ENCODE measurements at regions not wholly inside any gene's neighbourhood (a gene's known extent, or its start where the extent isn't known, plus 50 kb on each side); places are given as distances from the start of the nearest gene placed in this dataset.

- Histone ChIP-seq H3K27ac (ENCODE audit: control insufficient read depth, insufficient read depth, low read length) (no peak overlapping the region), H4K20me1 (ENCODE audit: control insufficient read depth, extremely low read depth, insufficient read depth, low read length) (no peaks in the 10 kb centered on the region), H2AFZ (ENCODE audit: control insufficient read depth, low read length) (no peak overlapping the region), H3K9ac (ENCODE audit: control insufficient read depth, extremely low read depth, insufficient read depth, low read length) (no peak overlapping the region), H3K4me3 (ENCODE audit: control insufficient read depth in 2 of 3, extremely low read depth in 1 of 3, insufficient read depth in 2 of 3, low read depth in 1 of 3, low read length in 3 of 3) (no peak overlapping the region), H3K4me2 (ENCODE audit: control insufficient read depth, extremely low read depth, insufficient read depth, low read depth, low read length) (no peak overlapping the region), H3K4me1 (ENCODE audit: control insufficient read depth, extremely low read depth, insufficient read depth, low read length) (no peaks in the 10 kb centered on the region), H3K9me3 (ENCODE audit: control insufficient read depth, low read depth, low read length) (no peaks in the 10 kb centered on the region), H3K9me1 (ENCODE audit: control insufficient read depth, extremely low read depth, insufficient read depth, low read length) (no peaks in the 10 kb centered on the region), H3K36me3 (ENCODE audit: control insufficient read depth in 2 of 2, extremely low read depth in 1 of 2, insufficient read depth in 2 of 2, low read length in 2 of 2) (no peaks in the 10 kb centered on the region), H3K27me3 (ENCODE audit: control insufficient read depth, extremely low read depth, insufficient read depth, low read length) (peaks cover 4% of the 10 kb centered on the region), H3K79me2 (ENCODE audit: control insufficient read depth, insufficient read depth, low read length) (no peaks in the 10 kb centered on the region)
- DNase-seq (ENCODE audit: low read depth, low spot score): no peak
- TF ChIP-seq CTCF (optimal IDR thresholded peaks at IDR 0.05 in 1 of 3, IDR thresholded peaks at IDR 0.05 in 1 of 3, conservative IDR thresholded peaks at IDR 0.05 in 1 of 3; ENCODE audit: extremely low read depth in 1 of 3, insufficient read depth in 2 of 3, low read length in 3 of 3) (no peak), EZH2 (IDR thresholded peaks at IDR 0.05; ENCODE audit: low read length) (no peak)
- dilution Hi-C loops (cut with MboI; ENCODE audit: extremely low pct_ligation_motif_present, low sequenced_read_pairs): no loop called here
- no peak for FAIRE-seq
Measured at GRCh38 chr13:47546391-47547225, 454.5 kb downstream of the SUCLA2 start.

GRCh38 chr13:47545201-47546024 lies 455.7 kb downstream of the SUCLA2 start:
- Histone ChIP-seq H3K4me1 (ENCODE audit: control insufficient read depth, extremely low read depth, insufficient read depth, low read length) (no peaks in the 10 kb centered on the region), H3K36me3 (ENCODE audit: control insufficient read depth in 2 of 2, extremely low read depth in 1 of 2, insufficient read depth in 2 of 2, low read length in 2 of 2) (no peaks in the 10 kb centered on the region), H2AFZ (ENCODE audit: control insufficient read depth, low read length) (no peak overlapping the region), H3K9me3 (ENCODE audit: control insufficient read depth, low read depth, low read length) (no peaks in the 10 kb centered on the region), H3K4me2 (ENCODE audit: control insufficient read depth, extremely low read depth, insufficient read depth, low read depth, low read length) (no peak overlapping the region), H3K79me2 (ENCODE audit: control insufficient read depth, insufficient read depth, low read length) (no peaks in the 10 kb centered on the region), H3K9ac (ENCODE audit: control insufficient read depth, extremely low read depth, insufficient read depth, low read length) (no peak overlapping the region), H3K27ac (ENCODE audit: control insufficient read depth, insufficient read depth, low read length) (no peak overlapping the region), H4K20me1 (ENCODE audit: control insufficient read depth, extremely low read depth, insufficient read depth, low read length) (no peaks in the 10 kb centered on the region), H3K4me3 (ENCODE audit: control insufficient read depth in 2 of 3, extremely low read depth in 1 of 3, insufficient read depth in 2 of 3, low read depth in 1 of 3, low read length in 3 of 3) (no peak overlapping the region), H3K27me3 (ENCODE audit: control insufficient read depth, extremely low read depth, insufficient read depth, low read length) (peaks cover 4% of the 10 kb centered on the region), H3K9me1 (ENCODE audit: control insufficient read depth, extremely low read depth, insufficient read depth, low read length) (no peaks in the 10 kb centered on the region)
- no peak for DNase-seq (ENCODE audit: low read depth, low spot score)
- no peak for FAIRE-seq
- TF ChIP-seq CTCF (optimal IDR thresholded peaks at IDR 0.05 in 1 of 3, IDR thresholded peaks at IDR 0.05 in 1 of 3, conservative IDR thresholded peaks at IDR 0.05 in 1 of 3; ENCODE audit: extremely low read depth in 1 of 3, insufficient read depth in 2 of 3, low read length in 3 of 3) (no peak), EZH2 (IDR thresholded peaks at IDR 0.05; ENCODE audit: low read length) (no peak)
- dilution Hi-C loops (cut with MboI; ENCODE audit: extremely low pct_ligation_motif_present, low sequenced_read_pairs): no loop called here
